ENCODE measurements at regions not wholly inside any gene's neighbourhood (a gene's known extent, or its start where the extent isn't known, plus 50 kb on each side); places are given as distances from the start of the nearest gene placed in this dataset.
A peak's percentile ranks its signal among the peaks of the same experiment; 100 is the strongest.
"Not testable (repeated sequence)": the region's sequence is repeated elsewhere in the genome, so short reads cannot be mapped to it uniquely, and the experiment has no call there.

- intact Hi-C loops (cut with DNase I): no loop called here
- DNase-seq: no peak
These were observed 407.7 kb upstream of the GRAMD2B start for GRCh38 chr5:126015235-126016181.

GRCh38 chr5:126016256-126016655 lies 407.0 kb upstream of the GRAMD2B start:
- DNase-seq: peak in 8 of 10 donors; percentile 22 to 90 (median 50)
- intact Hi-C loops (cut with DNase I): no loop called here

DNA sequence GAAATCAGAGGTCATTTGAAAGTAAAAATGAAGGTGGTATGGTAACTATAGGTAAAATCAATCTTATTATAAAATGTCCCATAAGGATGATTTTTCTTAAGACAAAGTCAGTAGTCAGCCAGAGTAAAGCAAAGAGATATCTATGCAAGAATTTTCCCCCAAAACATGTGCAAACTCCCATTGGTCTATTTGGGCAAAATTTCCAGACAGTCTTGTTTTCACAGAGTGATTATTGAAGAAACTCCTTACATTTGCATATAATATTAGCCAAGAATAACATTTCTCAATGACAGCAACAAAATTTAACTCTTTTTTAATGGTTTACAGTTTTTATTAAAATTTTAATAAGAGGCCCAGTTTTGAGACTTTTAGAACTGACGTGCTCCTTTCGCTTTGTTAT lies 406.1 kb upstream of the GRAMD2B start:
- DNase-seq: no peak
- intact Hi-C loops (cut with DNase I): no loop called here

DNA sequence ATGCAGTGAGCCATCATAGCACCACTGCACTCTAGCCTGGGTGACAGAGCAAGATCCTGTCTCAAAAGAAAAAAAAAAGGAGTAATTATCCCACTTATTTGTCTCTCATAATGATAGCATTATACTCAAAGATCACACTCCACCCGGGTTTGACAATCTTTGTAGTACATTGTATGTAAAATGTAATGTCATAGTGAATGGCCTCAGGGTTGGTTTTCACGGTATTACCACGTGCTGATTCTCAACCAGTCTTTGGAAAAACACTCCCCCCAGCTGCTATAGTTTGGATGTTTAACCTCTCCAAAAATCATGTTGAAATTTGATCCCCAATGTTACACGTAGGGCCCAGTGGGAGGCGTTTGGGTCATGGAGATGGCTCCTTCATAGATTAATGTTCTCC lies 402.4 kb upstream of the GRAMD2B start:
- intact Hi-C loops (cut with DNase I): no loop called here
- no peak for DNase-seq

DNA sequence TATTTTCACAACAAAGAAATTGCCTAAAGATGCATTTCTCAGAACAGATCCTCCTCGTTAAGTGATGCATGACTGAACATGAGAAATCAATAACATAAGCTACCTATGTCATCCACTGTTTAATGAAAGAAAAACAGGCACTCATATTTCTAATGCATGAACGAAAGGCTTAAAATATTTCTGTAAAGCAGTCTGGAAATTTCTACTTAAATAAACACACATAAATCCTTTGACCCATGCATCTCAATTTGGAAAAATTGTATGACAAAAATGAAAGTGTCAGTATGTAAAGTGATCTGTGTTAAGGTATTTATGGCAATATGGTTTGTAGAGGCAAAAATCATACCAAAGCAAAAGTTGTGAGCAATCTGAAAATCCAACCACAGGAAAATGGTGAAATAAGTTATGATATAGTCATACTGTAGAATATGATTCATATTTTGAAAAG lies 399.2 kb upstream of the GRAMD2B start:
- DNase-seq: no peak
- intact Hi-C loops (cut with DNase I): no loop called here

GRCh38 chr5:126027149-126027548 lies 396.1 kb upstream of the GRAMD2B start:
- intact Hi-C loops (cut with DNase I): no loop called here
- peak in 1 of 10 donors; percentile 74 for DNase-seq

DNA sequence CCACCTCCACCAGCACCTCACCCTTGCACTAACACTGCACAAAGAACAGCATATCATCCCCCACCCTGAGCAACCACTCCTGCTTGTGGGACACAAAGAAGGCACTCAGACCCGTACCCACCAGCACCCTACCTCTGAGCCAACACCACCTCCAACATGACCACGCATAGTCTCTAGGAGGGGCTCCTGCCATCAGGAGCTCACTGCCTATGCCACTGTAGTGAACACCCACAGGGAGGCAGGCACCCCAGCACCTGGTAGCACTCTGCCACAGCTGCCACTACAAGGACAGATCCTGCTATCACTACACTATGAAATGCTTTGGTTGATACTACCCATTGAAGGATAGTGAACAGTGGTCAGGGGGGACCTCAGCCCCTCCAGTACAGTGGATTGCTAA lies 395.6 kb upstream of the GRAMD2B start:
- DNase-seq: peak in 1 of 10 donors; percentile 60
- intact Hi-C loops (cut with DNase I): no loop called here

DNA sequence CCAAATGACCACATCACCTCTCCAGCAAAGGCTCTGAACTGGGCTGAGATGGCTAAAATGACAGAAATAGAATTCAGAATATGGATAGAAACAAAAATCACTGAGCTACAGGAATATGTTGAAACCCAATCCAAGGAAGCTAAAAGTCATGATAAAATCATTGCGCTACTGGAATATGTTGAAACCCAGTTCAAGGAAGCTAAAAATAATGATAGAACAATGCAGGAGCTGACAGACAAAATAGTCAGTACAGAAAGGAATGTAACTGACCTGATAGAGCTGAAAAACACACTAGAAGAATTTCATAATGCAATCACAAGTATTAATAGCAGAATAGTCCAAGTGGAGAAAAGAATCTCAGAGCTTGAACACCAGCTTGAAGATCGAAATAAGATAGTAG lies 394.9 kb upstream of the GRAMD2B start:
- DNase-seq: no peak
- intact Hi-C loops (cut with DNase I): no loop called here

DNA sequence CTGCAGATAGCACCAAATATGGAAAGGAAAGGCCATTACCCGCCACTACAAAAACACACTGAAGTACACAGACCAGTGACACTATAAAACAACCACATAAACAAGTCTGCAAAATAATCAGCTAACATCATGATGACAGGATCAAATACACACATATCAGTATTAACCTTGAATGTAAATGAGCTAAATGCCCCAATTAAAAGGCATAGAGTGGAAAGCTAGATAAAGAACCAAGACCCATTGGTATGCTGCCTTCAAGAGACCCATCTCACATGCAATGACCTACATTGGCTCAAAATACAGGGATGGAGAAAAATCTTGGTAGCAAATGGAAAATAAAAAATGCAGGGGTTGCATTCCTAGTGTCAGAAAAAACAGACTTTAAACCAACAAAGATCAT lies 393.9 kb upstream of the GRAMD2B start:
- intact Hi-C loops (cut with DNase I); DNase-seq: not testable (repeated sequence)

- DNase-seq: no peak
- intact Hi-C loops (cut with DNase I): no loop called here
These were observed 392.5 kb upstream of the GRAMD2B start for GRCh38 chr5:126030698-126031097.

GRCh38 chr5:126031989-126032716 lies 391.1 kb upstream of the GRAMD2B start:
- no peak for DNase-seq
- intact Hi-C loops (cut with DNase I): no loop called here

DNA sequence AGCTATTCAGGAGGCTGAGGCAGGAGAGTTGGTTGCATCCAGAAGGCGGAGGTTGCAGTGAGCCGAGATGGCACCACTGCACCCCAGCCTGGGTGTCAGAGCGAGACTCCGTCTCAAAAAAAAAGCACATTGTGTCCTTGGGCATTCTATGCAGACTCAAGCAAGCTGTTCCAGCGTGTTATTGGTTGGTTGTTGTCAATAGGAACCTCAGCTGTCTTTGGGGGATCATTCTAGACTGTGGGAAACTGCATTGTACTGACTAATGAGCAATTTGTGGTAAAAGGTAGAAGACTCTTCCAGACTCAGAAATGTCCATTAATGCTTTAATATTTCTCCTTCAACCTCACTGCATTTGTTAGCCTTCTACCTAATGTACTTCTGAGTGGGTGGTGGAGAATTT lies 379.5 kb upstream of the GRAMD2B start:
- intact Hi-C loops (cut with DNase I): no loop called here
- DNase-seq: no peak

DNA sequence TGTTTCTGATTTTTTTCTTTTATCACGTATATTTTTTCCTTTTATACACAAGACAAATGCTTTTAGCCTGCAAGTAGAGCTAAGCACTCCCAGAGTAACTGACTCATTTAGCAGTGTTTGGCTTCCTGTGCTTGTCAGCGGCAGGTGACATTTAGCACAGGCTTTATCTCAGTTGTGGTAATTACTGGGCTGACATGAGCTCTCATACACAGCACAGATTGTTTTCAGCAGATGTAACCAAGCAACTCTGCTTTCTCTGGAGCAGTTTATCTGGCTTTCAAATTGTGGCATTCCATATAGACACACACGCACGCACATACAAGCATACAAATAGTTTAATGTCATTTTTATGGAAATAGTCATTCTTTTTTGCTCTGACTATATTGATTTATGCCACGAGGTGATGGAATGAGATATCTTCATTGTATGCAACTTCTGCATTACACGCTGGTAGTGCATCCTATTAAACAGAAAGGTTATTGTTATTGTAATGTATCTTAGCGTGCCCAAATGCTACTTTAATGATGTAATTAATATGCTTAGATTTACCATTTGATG lies 379.0 kb upstream of the GRAMD2B start:
- DNase-seq: no peak
- intact Hi-C loops (cut with DNase I): no loop called here

DNA sequence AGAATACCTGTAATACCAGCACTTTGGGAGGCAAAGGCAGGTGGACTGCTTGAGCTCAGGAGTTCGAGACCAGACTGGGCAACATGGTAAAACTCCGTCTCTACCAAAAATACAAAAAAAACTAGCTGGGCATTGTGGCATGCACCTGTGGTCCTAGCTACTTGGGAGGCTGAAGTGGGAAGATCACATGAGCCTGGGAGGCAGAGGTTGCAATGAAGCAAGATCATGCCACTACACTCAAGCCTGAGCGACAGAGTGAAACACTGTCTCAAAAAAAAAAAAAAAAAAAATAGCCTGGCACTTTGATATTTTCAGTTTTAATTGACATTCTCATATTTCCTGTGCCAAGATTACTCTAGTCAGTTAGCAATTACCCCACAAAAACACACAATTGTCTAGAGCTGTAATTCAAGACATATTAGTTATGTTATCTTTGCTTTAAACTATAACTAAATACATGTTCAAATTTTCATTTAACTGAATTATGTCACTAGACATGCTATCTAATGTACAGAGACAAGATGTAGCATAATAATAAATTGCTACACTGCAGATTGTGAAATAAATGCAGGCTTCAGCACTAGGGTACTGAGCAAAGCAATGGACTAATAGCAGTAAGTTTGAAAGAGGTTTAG lies 378.2 kb upstream of the GRAMD2B start:
- intact Hi-C loops (cut with DNase I): no loop called here
- no peak for DNase-seq

DNA sequence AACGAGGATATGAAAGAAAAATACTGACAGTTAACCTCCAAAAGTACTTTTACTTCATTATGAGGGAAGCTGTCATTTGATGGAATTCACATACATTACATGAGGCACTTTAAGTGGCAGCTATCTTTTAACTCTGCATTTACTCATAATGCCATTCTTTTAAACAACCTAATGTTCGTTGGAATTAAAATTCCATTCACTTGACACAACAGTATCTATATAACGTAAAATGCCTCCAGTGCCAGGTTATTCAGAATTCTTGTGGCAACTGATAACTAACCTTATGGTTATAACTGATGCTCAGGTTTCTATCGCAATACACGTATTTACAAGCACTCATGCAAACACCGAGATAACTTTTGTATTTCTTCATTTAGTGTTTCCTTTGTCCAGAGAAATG lies 376.9 kb upstream of the GRAMD2B start:
- no peak for DNase-seq
- intact Hi-C loops (cut with DNase I): no loop called here

GRCh38 chr5:126046846-126047571 lies 376.2 kb upstream of the GRAMD2B start:
- no peak for DNase-seq
- intact Hi-C loops (cut with DNase I): no loop called here

DNA sequence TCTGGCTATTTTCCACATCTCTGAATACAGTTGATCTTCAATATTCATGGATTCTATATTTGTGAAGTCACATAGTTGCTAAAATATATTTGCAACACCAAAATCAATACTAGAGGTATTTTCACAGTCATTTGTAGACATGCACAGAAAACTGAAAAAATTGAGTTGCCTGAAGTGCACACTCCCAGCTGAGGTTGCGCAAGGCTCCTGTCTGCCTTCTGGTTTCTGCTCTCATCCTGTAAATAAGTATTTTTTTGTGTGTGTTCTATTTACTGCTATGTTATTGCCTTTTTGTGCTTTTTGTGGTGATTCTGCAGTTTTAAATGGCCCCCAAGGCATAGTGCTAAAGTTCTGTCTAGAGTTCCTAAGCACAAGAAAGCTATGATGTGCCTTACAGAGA lies 371.1 kb upstream of the GRAMD2B start:
- no peak for DNase-seq
- intact Hi-C loops (cut with DNase I): no loop called here

DNA sequence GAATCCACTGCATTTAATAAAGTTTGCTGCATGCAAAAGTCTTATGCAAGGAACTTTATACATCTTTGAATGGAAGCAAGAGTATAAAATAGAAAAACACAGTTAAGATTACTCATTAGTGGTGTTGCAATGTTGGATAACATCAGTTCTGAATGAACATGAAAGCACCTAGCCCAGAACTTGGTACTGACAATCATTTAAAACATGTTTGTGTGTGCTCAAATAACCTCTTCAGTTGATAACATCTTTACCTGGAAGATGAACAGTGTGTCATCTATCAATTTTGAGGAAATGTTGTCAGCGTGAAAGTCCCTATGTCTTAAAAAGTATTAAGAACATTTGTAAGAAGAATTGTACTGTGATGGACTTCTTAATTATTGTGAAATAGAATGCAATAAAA lies 370.4 kb upstream of the GRAMD2B start:
- no peak for DNase-seq
- intact Hi-C loops (cut with DNase I): no loop called here

GRCh38 chr5:126053630-126054029 lies 369.6 kb upstream of the GRAMD2B start:
- DNase-seq: no peak
- intact Hi-C loops (cut with DNase I): no loop called here

Measured in posterior cingulate gyrus (tissue), 11 donors.